ENCODE measurements at regions not wholly inside any gene's neighbourhood (a gene's known extent, or its start where the extent isn't known, plus 50 kb on each side); places are given as distances from the start of the nearest gene placed in this dataset.

- peak in 1 of 2 experiments; percentile 18 for DNase-seq
- Histone ChIP-seq H3F3A (ENCODE audit: insufficient read depth, low read depth) (no peaks in the 10 kb centered on the region), H3K9me2 (ENCODE audit: insufficient read depth) (no peaks in the 10 kb centered on the region), H3K27ac (no peak overlapping the region), H3K79me2 (ENCODE audit: low read depth) (no peaks in the 10 kb centered on the region), H3K4me3 (no peak overlapping the region), H3K9me3 (ENCODE audit: insufficient read depth, low read depth) (no peaks in the 10 kb centered on the region), H4K20me1 (ENCODE audit: insufficient read depth) (no peaks in the 10 kb centered on the region), H3K4me1 (replicated peaks; ENCODE audit: insufficient read depth) (peaks cover 9% of the 10 kb centered on the region; the same call in 1 of the 2 replicates), H2AFZ (no peak overlapping the region), H3K27me3 (ENCODE audit: insufficient read depth, low read depth) (no peaks in the 10 kb centered on the region), H3K4me2 (no peak overlapping the region), H3K36me3 (ENCODE audit: low read depth) (no peaks in the 10 kb centered on the region)
- BruUV-seq (replicated peaks) = no TSS peak
- intact Hi-C loops (cut with micrococcal nuclease; ENCODE audit: unreplicated experiment) = loop anchor here (5.0 kb wide), 1 partner anchor 62 kb away; no protein-coding TSS in a partner anchor
- TF ChIP-seq EZH2 (IDR thresholded peaks at IDR 0.05; ENCODE audit: low read depth) = no peak
- TF ChIP-seq, protein P1, sequence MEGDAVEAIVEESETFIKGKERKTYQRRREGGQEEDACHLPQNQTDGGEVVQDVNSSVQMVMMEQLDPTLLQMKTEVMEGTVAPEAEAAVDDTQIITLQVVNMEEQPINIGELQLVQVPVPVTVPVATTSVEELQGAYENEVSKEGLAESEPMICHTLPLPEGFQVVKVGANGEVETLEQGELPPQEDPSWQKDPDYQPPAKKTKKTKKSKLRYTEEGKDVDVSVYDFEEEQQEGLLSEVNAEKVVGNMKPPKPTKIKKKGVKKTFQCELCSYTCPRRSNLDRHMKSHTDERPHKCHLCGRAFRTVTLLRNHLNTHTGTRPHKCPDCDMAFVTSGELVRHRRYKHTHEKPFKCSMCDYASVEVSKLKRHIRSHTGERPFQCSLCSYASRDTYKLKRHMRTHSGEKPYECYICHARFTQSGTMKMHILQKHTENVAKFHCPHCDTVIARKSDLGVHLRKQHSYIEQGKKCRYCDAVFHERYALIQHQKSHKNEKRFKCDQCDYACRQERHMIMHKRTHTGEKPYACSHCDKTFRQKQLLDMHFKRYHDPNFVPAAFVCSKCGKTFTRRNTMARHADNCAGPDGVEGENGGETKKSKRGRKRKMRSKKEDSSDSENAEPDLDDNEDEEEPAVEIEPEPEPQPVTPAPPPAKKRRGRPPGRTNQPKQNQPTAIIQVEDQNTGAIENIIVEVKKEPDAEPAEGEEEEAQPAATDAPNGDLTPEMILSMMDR (conservative IDR thresholded peaks at IDR 0.05) = peak; percentile 54
- ChIA-PET CTCF (no interaction called here), POLR2A (ENCODE audit: unreplicated experiment) (no interaction called here)
These were observed 1364.4 kb downstream of the STIM2 start for GRCh38 chr4:28225050-28225449.

DNA sequence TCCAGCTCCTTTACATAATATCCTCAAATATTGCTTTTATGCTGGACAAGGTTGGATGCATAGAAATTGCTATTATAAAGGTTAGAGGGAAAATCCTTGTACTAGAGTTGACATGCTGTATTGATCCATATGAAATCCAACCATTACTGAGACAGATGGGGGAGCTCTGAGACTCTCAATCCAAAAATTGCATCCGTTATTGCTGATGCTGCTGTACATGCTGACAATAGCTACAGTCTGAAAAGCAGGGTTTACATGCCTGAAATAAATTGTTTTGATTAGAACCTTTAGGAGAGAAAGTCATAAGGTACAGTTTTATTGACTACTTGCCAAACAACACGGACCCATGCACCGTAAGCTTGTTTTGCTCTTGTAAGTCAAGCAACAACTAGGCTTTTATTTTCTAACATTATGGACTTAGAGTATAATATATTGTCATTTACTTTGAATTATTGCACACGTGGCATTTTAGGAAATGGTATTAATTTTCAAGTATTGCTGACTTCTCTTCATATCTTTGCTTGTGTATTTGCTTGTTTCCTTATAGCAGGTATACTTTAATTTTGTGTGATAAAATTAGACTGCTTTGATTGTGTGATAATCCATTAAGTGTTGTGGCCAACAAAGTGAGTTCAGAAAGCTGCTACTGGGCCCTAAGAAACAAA, 1365.2 kb downstream of the STIM2 start:
- intact Hi-C loops (cut with micrococcal nuclease; ENCODE audit: unreplicated experiment) = loop anchor here (5.0 kb wide), 1 partner anchor 61 kb away; no protein-coding TSS in a partner anchor
- no peak for DNase-seq
- CTCF ChIA-PET = no interaction called here

DNA sequence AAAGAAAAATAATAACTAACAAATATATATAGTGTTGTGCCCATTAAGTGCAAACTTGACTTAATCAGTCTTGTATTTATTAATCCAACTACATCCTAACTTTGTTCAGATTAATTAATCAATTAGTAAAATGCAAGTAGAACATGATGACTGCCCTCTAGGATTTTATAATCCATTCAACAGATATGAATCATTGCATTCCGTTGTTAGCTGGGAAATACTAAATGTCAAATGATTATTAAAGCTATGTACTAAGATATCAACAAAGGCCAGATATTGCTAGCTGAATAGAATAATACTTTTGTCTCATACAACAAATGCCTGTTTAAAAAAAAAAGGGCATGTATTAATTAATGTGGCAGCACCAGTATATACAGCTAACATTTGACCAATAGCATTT, 1366.3 kb downstream of the STIM2 start:
- BruUV-seq (replicated peaks) = no TSS peak
- CTCF ChIA-PET = no interaction called here
- Histone ChIP-seq H3K9me2 (ENCODE audit: insufficient read depth) (no peaks in the 10 kb centered on the region), H4K20me1 (ENCODE audit: insufficient read depth) (no peaks in the 10 kb centered on the region), H3K79me2 (ENCODE audit: low read depth) (no peaks in the 10 kb centered on the region), H3K9me3 (ENCODE audit: insufficient read depth, low read depth) (no peaks in the 10 kb centered on the region), H3K27me3 (ENCODE audit: insufficient read depth, low read depth) (no peaks in the 10 kb centered on the region), H3K36me3 (ENCODE audit: low read depth) (no peaks in the 10 kb centered on the region), H3K4me2 (no peak overlapping the region), H3K27ac (no peak overlapping the region), H3K4me1 (replicated peaks; ENCODE audit: insufficient read depth) (peaks cover 9% of the 10 kb centered on the region; the same call in 1 of the 2 replicates), H3F3A (ENCODE audit: insufficient read depth, low read depth) (no peaks in the 10 kb centered on the region), H2AFZ (no peak overlapping the region), H3K4me3 (no peak overlapping the region)
- intact Hi-C loops (cut with micrococcal nuclease; ENCODE audit: unreplicated experiment) = loop anchor here (5.0 kb wide), 1 partner anchor 60 kb away; no protein-coding TSS in a partner anchor
- POLR2A ChIA-PET (ENCODE audit: unreplicated experiment) = no interaction called here
- TF ChIP-seq EZH2 (IDR thresholded peaks at IDR 0.05; ENCODE audit: low read depth) = no peak
- TF ChIP-seq, protein P1 (conservative IDR thresholded peaks at IDR 0.05) = no peak
- no peak for DNase-seq

More for the DNA sequence above, 1365.2 kb downstream of the STIM2 start:
- no peak overlapping the region for H3K27ac ChIP-seq
- no peaks in the 10 kb centered on the region for H3K27me3 ChIP-seq (ENCODE audit: insufficient read depth, low read depth)
- H4K20me1 ChIP-seq (ENCODE audit: insufficient read depth) = no peaks in the 10 kb centered on the region
- H3K9me3 ChIP-seq (ENCODE audit: insufficient read depth, low read depth) = no peaks in the 10 kb centered on the region
- no peak overlapping the region for H3K4me2 ChIP-seq
- no peaks in the 10 kb centered on the region for H3K36me3 ChIP-seq (ENCODE audit: low read depth)
- no peak overlapping the region for H3K4me3 ChIP-seq
- no peaks in the 10 kb centered on the region for H3K9me2 ChIP-seq (ENCODE audit: insufficient read depth)
- POLR2A ChIA-PET (ENCODE audit: unreplicated experiment) = no interaction called here
- no peaks in the 10 kb centered on the region for H3F3A ChIP-seq (ENCODE audit: insufficient read depth, low read depth)
- no peak overlapping the region for H2AFZ ChIP-seq
- TF ChIP-seq EZH2 (IDR thresholded peaks at IDR 0.05; ENCODE audit: low read depth) = no peak
- TF ChIP-seq, protein P1 (conservative IDR thresholded peaks at IDR 0.05) = no peak
- BruUV-seq (replicated peaks) = no TSS peak
- peaks cover 9% of the 10 kb centered on the region; the same call in 1 of the 2 replicates for H3K4me1 ChIP-seq (replicated peaks; ENCODE audit: insufficient read depth)
- H3K79me2 ChIP-seq (ENCODE audit: low read depth) = no peaks in the 10 kb centered on the region
